ENCODE measurements at regions not wholly inside any gene's neighbourhood (a gene's known extent, or its start where the extent isn't known, plus 50 kb on each side); places are given as distances from the start of the nearest gene placed in this dataset.

DNA sequence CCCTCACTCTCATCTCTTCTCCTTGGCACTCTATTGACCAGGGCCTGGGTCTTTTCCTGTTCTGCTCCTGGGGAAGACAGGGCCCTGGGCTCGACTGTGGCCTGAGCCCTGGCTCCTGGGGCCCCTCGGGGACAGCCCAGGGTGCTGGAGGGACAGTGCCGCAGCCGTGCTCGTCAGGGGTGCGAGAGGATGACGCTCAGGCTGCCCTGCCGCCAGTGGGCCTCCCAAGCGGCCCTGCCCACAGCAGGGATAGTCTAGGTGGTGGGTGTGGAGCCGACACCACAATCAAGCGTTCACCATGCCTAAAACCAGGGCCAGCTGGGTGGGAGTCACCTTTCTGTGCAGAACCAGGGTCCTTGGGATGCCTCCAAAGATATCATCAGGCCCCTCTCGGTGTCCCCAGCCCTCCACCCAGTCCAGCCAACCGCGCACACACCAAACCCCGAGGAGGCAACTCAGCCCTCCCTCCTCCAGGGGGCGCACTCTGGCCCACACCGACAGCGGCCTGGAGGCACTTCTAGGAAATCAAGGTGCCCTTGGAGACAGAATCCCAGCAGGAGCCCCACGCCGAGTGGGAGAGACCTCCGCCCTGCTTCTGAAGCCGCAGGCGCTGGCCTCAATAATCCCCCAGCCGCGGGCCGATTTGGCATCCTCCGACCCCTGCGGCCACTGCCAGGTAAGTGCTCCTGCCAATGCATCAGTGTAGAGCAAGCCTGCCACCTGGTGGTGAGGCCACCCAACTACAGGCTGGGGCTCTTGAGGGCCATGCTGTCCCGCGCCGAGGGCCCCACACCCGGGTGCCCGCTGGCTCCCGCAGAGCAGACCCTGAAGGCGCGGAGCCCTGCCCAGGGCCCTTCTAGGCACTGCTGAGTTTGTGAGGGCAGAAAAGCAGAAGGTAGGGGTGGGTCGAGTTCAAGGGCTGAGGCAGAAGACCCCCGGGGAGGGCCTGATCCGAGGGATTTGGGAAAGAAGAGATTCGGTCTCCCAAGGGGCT lies 496.4 kb downstream of the BUD13 start:
- peak; percentile 5 for DNase-seq

DNA sequence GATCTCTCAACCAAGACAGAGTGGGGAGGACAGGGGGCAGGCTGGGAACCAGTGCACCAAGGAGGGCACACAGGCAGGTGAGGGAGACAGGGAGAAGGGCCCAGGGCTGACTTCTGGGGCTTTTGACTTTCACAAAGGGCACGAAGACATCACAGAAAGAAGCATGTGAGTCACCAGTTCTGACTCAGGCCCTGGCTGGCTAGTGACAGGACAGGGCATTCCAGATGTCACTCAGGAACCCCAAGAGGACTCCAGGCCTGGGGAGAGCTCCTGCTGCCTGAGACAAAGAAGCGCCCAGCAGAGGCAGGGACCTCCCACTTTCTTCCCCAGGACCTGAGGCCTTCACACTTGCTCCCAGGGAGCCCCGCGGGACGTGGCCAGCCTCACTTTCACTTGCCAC lies 497.2 kb downstream of the BUD13 start:
- no peak for DNase-seq

DNA sequence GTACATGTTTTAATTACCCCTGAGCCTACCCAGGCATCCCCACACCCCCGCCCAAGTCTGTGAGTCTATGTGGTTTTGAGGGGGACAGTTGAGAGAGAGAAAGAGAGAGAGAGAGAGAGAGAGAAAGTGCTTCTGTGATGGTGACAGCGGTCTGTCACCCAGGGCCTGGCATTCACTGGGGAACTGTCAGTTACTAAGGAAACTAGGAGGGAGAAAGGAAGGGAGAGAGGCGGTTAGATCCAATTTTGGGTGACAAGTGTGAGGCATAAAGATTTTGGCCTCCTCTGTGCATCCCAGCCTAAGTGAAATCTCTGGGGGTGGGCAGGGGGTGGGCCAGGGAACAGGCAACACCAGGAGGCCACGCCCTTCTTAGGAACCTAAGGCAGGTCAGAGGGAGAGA lies 498.3 kb downstream of the BUD13 start:
- DNase-seq = no peak

DNA sequence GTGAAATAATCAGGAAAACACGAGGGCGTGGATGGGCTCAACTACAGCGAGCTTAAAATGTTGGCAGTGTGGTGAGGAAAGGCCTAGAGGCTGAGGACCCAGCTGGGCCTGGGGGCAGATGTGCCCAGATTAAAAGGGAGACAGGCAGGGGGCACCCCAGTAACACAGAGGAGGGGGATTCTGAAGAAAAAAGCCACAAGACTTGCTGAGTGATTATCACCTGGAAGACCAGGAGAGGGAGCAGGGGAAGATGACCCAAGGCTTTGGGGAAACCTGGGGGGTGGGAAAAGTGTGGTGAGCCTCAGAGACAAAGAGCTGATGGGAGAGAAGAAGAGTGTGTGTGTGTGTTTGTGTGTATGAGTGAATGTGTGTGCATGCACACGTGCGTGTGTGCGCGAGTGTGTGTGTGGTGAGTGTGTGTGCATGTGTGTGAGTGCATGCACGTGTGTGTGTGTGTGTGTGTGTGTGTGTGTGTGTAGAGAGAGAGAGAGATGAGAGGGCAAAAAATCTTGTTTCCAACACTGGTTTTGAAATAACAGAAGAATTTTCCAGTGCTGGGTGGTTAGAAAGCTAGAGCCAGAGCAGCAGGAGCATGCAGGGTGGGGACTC lies 500.5 kb downstream of the BUD13 start:
- DNase-seq = no peak

DNA sequence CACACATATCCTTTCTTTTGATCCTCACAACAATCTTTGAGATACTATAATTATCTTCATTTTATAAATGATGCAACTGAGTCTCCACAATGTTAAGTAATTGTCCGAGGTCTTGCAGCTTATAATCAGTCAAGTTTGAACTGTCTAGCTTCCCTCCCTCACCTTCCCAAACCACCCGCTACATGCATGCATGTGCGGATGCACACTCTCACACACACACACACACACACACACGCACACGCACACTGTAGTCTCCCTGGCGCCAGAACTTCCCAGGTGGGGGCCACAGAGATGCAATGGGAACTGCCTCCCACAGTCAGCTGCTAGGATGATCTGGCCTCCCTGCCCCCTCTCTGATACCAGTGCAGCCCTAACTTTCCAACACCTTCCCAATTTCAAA lies 501.3 kb downstream of the BUD13 start:
- no peak for DNase-seq

DNA sequence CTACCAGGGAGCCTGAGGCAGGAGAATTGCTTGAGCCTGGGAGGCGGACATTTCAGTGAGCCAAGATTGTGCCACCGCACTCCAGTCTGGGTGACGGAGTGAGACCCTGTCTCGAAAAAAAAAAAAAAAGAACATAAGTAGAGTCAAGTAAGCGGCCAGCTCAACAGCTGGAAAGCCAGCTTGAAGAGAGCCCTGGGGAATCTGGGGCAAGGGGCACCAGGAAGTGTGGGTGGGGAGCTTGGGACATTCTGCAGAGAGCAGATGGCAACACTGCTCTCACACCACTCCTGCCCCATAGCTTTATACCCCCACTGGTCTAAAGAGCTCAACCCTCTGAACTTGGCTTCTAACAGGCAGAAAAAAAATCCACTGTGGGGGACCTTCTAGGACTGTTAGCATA lies 505.6 kb downstream of the BUD13 start:
- no peak for DNase-seq

DNA sequence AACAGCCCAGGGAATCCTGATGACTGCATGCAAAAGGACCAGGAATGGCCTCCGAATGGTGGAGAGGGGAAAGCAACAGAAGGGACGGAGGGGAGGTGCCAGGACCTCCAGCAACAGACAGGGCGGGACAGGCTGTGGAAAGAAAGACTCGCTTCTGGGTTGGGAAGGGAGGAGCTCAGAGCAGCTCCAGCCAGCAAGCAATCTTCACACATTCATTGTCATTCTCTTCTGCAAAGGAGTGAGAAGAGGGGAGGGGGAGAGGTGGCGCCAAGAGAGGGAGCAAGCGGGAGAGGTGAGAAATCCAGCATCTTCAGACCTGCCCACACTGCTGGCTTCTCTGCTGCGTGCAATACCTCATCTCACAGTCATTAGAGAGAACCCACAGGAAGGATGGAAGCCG lies 509.0 kb downstream of the BUD13 start:
- DNase-seq = no peak

DNA sequence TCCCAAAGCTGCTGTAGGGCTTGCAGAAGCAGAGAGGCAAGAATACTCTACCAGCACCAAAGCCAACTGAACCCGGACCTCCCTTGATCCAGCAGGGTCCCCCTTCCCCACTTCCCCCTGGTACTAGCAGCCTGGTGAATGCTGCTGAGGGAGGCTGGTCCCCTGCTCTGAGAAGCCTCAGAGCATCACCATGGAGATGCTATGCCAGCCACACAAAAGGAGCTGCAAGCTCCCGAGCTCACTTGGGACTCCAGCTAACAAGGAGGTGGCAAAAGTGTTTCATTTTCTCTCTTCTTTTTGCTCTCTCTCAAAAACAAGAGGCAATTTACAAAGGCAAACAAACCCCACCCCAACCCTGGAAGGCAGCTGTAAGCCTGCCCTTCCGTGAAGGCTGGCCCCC lies 509.8 kb downstream of the BUD13 start:
- DNase-seq = no peak

DNA sequence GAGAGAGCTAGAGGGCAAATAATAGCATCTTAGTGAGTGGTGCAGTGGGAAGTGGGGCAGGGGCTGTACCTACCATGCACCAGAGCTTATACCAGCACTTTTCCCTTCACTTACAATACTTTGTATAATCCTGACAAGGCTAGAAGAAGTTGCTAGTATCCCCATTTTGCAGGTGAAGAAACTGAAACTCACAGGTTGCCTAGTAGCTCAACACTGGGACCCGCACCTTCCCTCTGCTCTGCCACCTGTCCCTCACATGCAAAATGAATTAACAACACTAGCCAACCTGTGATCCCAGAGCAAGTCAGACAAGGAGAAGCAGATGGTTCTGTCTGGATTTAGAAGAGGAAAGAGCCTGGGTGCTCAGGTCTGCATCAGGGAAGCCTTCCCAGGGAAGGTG lies 510.4 kb downstream of the BUD13 start:
- DNase-seq = no peak

DNA sequence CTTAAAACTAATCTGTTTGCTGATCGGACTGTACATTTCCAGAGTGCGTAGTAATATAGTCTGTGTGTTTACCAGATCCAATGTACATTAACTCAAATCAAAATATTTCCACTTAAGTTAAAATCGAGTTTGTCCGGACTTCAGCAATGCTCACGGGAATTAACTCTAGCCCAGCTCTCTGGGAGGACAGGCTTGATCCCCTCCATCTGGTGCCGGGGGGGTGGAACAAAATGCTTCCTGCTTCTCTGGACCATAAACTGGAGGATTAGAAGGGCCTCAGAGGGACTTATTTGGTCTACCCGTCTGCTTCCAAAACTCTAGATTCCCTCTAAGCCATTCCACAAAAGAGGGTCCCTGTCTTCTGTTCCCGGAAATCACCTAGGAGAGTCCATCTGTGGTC lies 511.2 kb downstream of the BUD13 start:
- DNase-seq = no peak

DNA sequence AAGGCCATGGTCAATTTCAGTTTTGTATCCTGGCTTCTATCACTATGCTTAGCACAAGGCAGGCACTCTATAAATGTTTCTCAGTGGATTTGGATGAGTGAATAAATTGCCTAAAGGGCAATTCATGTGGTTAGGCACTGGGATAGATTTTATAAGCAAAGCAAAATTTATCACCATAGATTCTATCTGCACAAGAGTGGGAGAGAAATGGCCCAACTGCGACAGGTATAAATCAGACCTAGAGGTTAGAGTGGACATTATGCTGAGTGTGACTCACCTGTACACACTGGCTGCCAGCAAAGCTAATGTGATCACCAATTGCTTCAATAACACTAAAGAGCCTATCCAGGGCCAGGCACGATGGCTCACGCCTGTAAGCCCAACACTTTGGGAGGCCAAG lies 514.0 kb downstream of the BUD13 start:
- no peak for DNase-seq

DNA sequence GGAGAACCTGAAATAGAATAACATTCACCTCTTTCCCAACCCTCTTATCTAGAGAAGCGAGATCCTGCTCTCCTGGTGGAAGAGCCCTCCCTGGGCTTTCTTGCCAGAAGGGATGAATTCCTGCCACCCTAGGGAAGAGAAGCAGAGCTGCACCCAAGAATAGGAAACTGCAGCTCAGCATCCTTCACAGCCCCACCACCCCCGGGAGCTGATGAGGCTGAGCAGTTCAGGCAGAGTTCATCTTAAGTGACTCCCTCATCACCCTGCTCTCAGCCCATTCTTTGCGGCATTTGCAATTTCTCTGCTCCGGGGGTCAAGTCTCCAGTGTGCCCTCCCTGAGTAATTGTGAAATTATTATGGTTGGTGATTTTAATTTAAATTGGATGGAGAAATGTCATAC lies 514.9 kb downstream of the BUD13 start:
- no peak for DNase-seq

DNA sequence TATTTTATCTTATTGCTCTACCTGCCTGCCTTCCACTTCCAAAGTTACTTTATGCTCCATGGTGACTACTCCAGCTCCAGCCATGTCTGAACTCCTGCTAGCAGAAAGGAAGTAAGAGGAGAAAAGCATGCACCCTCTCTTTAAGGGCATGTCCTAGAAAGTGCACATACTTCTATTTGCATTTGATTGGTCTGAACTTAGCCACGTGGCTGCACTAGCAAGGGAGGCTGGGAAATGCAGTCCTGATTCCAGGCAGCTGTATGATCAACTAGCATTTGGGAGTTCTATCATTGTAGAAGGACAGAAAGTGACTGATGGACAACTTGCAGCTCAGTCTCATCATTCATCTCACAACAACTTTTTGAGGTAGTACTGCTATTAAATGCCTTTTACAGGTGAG lies 515.7 kb downstream of the BUD13 start:
- no peak for DNase-seq

DNA sequence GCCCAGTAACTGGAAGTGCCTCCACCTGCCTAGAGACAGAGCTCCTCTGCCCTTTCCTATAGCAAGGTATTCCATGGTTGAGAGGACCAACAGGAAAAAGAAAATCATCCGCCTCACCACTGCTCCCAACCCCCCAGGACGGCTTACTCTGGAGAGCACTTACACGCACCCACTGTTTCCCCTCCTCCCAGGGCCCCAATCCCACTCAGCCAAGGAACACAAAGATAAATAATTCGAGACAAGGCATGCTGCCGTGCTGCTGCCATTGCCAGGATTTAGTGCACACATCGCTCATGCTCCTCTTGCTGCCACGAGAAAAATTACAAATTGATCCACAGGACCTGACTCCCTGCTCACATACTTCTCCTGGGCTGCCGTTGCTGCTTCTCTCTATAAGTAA lies 516.6 kb downstream of the BUD13 start:
- DNase-seq = no peak

DNA sequence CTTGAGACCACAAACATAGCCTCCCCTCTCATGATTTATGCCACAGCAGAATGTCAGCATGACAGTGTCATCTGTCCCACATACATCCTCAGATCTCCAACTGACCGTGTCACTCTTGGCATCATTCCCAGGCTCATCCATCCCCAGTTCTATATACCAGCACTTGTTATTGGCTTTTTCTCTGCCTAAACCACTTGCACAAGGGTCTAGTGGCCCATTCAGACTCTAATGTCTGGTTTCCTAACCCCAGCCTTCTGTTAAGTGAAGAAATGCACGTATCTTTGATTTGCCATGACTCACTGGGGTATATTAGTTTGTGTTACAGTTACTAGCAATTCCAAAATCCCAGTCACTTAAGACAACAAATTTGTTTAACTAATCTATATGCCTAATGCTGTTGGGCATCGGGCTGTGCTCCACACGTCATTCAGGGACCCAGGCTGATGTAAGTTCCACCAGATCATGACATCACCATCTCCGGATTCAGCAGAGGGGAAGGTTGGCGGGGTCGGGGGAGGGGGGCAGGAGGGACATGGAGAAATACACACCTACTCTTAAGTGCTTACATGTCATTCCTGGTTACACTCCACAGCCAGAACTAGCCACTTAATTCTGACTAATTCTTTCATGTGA lies 517.4 kb downstream of the BUD13 start:
- DNase-seq = no peak

DNA sequence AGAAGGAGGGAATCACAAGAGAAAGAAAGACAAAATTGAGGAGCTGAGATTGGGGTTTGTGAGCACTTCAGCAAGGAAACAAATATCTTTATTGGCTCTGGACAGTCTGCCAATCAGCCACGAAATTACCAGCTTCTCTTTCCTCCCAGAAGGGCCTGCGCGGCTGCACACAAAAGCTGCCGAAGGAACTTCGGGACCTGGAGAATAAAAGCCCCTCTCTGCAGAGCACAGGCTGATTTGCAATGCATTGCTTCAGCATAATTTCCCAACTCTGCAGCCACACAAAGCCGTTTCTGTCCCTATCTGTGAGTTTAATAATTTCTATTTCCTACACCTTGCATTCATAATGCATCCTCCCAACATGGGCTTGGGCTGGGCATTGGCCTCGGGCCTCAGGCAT lies 522.6 kb downstream of the BUD13 start:
- no peak for DNase-seq

DNA sequence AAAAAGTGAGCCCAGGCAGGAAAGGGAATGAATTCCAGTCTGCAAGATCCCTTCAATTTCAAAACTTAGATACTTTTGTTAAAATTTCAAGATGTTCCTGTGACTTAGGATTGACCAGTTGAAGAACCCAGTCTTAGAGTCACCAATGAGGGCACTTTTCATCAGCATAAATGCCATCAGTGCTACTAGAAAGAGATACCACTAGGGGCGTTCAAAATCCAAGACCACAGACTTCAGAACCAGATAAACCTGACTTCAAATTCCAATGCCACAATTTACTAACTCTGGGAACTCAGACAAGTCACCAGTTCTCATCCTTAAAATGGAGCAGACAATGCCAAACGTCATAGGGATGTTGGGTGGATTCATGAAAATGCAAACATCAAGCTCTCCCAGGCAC lies 523.2 kb downstream of the BUD13 start:
- no peak for DNase-seq

DNA sequence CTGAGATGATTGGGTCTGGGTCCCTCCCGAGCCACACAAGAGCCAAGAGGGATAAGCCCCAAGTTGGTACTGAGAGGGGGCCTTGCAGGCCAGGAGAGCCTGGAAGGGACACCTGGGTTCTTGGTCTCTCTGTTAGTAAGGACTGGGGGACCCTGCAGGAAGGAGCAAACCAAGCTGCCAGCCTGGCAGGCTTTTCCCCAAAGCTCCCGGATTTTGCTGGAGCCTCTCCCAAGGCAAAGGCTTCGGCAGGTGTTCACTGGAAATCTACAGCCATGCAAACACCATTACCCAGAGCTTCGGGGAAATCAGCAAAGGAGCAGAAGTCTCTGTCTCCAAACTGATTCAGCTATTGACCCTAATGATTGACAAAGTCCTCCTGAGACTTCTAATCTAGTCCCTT lies 527.9 kb downstream of the BUD13 start:
- no peak for DNase-seq

DNA sequence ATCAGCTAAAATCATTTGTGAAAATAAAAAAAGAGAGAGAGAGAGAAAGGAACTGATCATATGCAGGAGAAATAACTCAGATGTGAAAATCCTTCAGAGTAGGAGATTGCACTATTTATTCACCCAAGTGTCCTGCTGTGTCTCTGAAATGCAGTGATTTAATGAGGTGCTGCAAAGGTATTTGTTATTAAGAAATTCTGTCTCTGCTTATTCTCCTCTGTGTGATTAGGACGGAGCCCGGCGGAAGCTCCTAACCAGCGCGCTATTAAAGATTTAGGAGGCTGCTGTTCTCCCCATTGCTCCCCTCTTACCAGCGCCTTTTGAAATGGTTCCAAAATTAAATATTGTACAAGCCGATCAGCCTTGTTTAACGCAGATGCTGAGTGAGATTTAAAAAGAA lies 528.3 kb downstream of the BUD13 start:
- no peak for DNase-seq

DNA sequence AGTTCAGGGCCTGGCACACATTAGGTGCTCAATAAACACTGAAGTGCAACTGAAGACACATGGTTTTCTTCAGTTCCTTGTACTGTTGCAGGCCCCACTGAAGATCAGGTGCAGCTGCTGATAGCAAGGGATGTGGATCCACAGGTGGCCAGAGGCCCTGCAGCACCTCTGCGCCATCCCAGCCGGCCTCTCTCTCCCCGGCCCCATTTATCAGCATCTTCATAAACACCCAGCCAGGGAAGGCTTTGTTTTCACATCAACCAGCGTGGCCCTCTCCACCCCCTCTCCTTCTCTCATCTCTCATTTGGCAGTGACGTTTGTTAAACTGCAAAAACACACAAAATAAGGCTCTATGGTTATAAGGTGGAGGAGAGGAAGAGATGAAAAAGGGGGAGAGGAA lies 528.8 kb downstream of the BUD13 start:
- DNase-seq = no peak

DNA sequence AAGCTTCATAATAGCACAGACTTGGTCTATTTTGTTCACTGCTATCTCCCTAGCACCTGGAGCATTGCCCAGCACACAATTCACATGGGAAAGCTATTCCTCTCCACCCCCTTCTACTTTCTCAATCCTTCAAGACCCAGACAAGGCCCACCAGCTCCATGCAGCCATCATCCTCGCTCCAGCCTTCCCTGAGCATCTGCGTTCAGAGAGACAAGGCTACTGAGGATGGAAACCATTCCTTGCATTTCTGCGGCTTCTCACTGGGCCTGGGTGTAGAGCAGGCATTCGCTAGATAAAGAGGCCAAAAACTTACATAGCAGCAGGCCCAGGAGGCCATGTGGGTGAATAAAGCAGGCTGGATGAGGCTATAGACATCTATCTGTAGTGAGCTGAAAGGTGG lies 530.8 kb downstream of the BUD13 start:
- DNase-seq = no peak

DNA sequence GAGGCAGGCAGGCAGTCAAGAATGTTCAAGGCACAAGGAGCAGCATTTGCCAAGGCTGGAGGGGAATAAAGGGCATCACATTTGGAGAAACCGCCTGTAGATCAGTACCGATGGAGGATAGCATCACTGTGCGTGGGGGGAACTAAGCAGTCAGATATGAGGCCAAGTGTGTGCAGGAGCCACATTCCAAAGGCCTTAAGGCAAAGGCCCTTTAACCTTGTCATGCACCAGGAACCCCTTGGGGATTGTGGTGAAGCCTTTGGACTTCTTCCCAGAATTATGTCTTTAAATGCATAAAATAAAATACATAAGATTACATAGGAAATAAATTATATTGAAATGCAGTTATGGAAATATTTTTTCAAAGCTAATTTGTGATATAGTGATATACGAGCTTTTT lies 532.1 kb downstream of the BUD13 start:
- DNase-seq = no peak

DNA sequence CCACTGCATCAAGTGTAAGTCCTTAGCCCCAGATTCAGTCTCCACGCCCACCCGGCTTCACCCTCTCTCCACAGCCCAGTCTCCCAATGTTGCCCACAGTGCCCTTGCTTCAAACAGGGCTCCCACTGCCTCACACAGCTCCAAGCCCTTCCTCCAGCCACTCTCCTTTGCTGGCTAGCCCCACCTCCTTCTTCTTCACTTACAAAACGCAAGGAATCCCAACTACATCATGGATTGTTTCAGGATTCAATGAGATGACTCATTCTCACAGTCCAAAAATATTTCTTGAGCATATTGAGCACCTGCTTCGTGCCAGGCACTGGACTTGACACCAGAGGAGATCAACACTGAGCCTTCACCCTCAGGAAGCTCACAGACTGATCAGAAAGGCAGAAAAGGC lies 533.5 kb downstream of the BUD13 start:
- DNase-seq = no peak

DNA sequence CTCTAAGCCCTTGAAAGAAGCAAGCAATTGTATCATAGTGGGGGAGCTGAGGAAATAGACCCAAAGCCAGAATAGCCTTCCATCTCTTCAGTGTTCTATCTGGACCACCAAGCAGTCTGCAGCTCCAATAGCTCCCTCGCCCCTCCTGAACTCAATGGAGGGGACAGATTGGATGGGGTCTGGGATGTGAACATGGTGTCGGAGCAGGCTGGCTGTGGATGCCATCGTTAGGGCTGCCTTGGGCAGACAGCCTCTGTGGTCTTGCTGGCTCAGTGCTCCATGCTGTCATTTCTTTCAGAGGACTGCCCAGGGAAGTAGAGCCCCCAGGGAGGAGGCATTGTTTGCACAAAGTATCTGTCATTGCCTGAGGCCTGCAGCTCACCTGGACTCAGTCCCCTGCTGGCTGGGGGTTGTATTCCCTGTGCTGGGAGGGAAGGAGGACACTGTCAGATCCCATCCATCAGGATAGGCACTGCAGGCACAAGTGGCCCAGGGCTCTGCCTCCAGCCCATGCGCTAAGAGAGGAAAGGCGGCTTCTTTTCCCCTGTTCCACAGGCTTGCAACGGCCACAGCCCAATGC lies 537.7 kb downstream of the BUD13 start:
- no peak for DNase-seq

All from EL (cell line).